NT2/D1 (cell line): ENCODE measurements at regions not wholly inside any gene's neighbourhood (a gene's known extent, or its start where the extent isn't known, plus 50 kb on each side); places are given as distances from the start of the nearest gene placed in this dataset.
"Not testable (repeated sequence)": the region's sequence is repeated elsewhere in the genome, so short reads cannot be mapped to it uniquely, and the experiment has no call there.

ENCODE experiments used
- DNase-seq: peaks from one replicate; pipeline ENCODE4 v3.0.0-alpha.2; 2011; ENCODE audit warnings: low read depth, low spot score
- H3K27me3 ChIP-seq: 2 replicates; pipeline ENCODE4 v1.6.0; 2011; ENCODE audit warnings: mild to moderate bottlenecking; ENCODE audit not compliant: insufficient read length, insufficient read depth
- H3K36me3 ChIP-seq: 2 replicates; pipeline ENCODE4 v1.6.1; 2011; ENCODE audit warnings: mild to moderate bottlenecking, low read length, mixed read lengths; ENCODE audit not compliant: insufficient read depth, insufficient read length
- H3K4me1 ChIP-seq: 2 replicates; pipeline ENCODE4 v1.5.1; 2011; ENCODE audit not compliant: insufficient read depth, insufficient read length
- H3K4me3 ChIP-seq: 2 replicates; pipeline ENCODE4 v1.5.1; 2011; ENCODE audit warnings: low read depth; ENCODE audit not compliant: insufficient read length
- H3K9ac ChIP-seq: 2 replicates; pipeline ENCODE4 v1.6.0; 2011; ENCODE audit warnings: low read depth; ENCODE audit not compliant: insufficient read length
- H3K9me3 ChIP-seq: 2 replicates; pipeline ENCODE4 v1.5.1; 2011; ENCODE audit warnings: mild to moderate bottlenecking, low read length; ENCODE audit not compliant: insufficient read depth
- SUZ12 ChIP-seq: IDR thresholded peaks from 2 replicates; pipeline ENCODE4 v1.6.1; 2011; ENCODE audit not compliant: insufficient read length, insufficient read depth; ENCODE audit errors: extremely low read depth
- YY1 ChIP-seq: IDR thresholded peaks from 2 replicates; pipeline ENCODE4 v1.6.1; 2011; ENCODE audit not compliant: insufficient read length, insufficient read depth
- ZNF274 ChIP-seq: IDR thresholded peaks from 2 replicates; pipeline ENCODE4 v1.6.1; 2011; ENCODE audit warnings: mild to moderate bottlenecking, low read depth, low read length

DNA sequence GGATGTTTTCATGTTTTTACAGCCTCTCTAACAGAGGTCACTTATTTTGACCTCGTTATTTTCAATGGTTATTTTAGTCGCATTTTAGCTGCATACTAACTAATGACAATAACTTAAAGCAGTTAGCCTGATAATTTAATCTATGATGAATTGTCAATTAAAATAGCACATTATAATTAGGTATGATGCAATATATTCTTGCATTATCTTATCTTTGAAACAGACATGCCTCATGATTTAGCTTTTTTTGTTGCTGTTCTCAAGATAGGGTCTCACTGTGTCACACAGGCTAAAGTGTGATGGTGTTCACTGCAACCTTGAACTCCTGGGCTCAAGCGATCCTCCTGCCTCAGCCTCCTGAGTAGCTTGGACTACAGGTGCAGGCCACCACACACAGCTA, 126.4 kb downstream of the KBTBD2 start:
- no peaks in the 10 kb centered on the region; the same call in 1 of the 2 replicates for H3K9me3 ChIP-seq
- no peak overlapping the region for H3K9ac ChIP-seq
- no peak for DNase-seq
- no peaks in the 10 kb centered on the region for H3K27me3 ChIP-seq
- TF ChIP-seq ZNF274 = no peak
- no peak for TF ChIP-seq SUZ12
- no peak for TF ChIP-seq YY1
- H3K36me3 ChIP-seq = no peaks in the 10 kb centered on the region
- no peaks in the 10 kb centered on the region for H3K4me1 ChIP-seq
- no peak overlapping the region for H3K4me3 ChIP-seq

DNA sequence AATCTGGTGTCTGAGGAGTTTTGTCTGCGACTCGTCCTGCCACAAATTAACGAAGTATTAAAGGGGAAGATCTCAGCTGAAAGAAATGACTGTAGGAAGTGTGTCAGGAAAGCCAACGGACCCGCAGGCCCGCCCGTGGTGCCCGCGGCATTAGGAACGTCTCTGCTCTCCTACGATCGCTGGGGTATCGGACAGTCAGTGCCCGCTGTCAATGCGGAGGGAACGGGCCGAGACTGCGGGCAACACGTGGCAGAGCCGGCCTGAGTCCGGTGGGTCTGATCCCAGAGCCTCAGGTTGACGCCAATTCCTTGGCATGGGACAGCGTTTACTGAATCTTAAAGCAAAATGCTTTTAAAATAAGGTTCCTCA, 128.7 kb downstream of the KBTBD2 start:
- DNase-seq = no peak
- Histone ChIP-seq H3K4me3 (no peak overlapping the region), H3K36me3 (no peaks in the 10 kb centered on the region), H3K4me1 (no peaks in the 10 kb centered on the region), H3K27me3 (no peaks in the 10 kb centered on the region), H3K9ac (no peak overlapping the region), H3K9me3 (no peaks in the 10 kb centered on the region)
- TF ChIP-seq ZNF274 = no peak
- TF ChIP-seq SUZ12 = no peak
- TF ChIP-seq YY1 = no peak

DNA sequence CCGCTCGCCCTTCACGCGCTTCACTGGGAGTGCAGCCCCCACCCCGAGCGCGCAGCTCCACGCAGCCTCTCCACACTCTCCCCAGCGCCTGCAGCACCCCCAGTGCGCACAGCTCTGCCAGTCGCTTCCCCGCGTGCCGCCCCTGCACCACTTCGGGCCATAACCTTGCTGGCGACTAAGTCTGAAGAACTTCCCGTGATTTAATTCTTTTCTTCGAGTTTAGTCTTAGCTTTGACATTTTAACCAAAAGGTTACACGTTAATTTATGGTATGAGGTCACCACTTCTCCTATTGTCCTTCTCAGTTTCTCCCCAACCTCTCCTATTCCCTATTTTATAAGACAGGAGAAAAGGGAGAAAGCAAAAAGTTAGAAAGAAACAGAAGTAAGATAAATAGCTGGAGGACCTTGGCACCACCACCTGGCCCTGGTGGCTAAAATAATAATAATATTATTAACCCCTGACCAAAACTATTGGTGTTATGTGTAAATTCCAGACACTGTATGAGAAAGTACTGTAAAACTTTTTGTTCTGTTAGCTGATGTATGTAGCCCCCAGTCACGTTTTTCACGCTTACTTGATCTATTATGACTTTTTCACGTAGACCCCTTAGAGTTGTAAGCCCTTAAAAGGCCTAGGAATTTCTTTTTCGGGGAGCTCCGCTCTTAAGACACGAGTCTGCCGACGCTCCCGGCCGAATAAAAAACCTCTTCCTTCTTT, 129.2 kb downstream of the KBTBD2 start:
- H3K9ac ChIP-seq, H3K27me3 ChIP-seq, DNase-seq, H3K36me3 ChIP-seq, H3K4me3 ChIP-seq, H3K9me3 ChIP-seq, H3K4me1 ChIP-seq: not testable (repeated sequence)

DNA sequence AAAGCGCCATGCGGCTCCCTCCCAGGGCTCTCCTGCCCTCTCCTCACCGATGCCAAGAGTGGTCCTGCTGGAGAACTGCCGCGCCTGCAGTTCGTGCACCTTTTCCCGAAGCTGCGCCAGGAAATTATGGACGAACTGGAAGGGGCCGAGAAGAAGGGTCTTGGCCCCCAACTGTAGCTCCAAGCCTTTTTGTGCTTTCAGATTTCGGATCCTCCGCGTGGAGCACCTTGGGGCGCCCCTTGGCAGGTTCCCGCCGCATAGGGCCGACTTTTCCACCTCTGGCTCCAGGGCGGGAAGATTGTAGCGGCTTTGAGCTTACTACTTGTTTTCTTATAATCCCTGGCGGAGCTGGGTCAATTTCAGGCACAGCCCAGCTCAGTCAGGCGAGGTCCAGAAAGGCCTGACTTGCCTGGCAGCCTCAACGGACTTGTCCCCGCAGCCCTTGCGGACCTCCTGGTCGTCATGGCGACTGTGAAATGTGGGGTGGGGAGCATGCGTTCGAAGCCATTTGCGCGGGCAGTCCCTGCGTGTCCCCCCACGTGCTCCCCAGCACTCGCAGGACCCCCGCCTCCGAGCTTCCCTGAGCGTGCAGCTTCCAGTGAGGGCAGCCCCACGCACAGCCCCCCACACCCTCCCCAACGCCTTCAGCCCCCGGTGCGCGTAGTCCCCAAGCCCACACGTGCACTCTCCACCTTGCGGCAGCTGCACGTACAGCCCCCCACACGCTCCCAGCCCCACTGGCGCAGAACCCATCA, 129.9 kb downstream of the KBTBD2 start:
- Histone ChIP-seq H3K4me1 (no peaks in the 10 kb centered on the region), H3K9me3 (no peaks in the 10 kb centered on the region), H3K36me3 (no peaks in the 10 kb centered on the region), H3K9ac (no peak overlapping the region), H3K4me3 (no peak overlapping the region), H3K27me3 (no peaks in the 10 kb centered on the region)
- TF ChIP-seq YY1 = no peak
- no peak for TF ChIP-seq ZNF274
- TF ChIP-seq SUZ12 = no peak
- DNase-seq = no peak

DNA sequence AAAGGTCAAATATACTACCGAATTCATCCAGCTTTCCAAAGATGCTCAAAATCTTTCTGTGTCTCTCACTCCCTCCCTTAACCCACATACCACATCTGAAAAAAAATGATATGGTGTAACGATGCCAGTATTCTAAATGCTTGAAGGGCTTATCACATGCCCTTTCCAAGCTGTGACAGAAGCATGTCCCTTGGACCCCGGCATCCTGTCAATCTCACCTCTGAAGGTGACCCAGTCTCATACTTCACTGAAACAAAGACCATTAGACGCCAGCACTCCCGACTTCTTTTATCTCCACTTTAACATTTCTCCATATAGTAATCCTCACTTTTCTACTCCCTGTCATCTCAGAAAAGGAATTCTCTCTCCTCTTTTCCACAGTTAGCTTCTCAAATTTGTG, 130.8 kb downstream of the KBTBD2 start:
- not testable (repeated sequence) for H3K4me1 ChIP-seq, H3K27me3 ChIP-seq, H3K4me3 ChIP-seq, H3K9ac ChIP-seq, H3K9me3 ChIP-seq, H3K36me3 ChIP-seq, DNase-seq

DNA sequence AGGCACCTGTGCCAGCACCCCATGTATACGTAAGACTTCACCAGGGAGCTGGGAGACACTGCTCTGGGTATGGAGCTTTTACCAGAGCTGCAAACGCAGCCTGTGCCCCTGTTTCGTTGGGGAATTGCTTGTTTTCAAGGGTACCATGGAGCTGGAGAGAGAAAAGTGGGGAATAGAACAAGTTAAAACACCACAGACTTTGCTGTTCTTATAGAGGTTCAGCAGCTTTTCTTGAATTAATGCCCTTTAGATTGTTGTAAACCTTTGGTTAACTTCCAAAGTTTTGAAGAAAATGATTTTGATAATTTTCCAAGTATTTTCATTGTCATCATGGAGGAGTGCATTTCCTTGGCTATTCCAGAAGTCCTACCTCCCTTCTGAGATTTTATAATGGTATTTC, 131.7 kb downstream of the KBTBD2 start:
- not testable (repeated sequence) for H3K4me3 ChIP-seq, DNase-seq, H3K9me3 ChIP-seq, H3K27me3 ChIP-seq, H3K36me3 ChIP-seq, H3K9ac ChIP-seq, H3K4me1 ChIP-seq

DNA sequence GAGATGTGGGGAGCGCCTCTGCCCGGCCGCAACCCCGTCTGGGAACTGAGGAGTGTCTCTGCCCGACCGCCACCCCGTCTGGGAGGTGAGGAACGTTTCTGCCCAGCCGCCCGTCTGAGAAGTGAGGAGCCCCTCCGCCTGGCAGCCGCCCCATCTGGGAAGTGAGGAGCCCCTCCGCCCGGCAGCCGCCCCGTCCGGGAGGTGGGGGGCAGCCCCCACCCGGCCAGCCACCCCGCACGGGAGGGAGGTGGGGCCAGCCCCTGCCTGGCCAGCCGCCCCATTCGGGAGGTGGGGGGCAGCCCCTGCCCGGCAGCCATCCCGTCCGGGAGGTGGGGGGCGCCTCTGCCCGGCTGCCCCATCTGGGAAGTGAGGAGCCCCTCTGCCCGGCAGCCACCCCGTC, 137.7 kb downstream of the KBTBD2 start:
- H3K4me1 ChIP-seq, H3K9ac ChIP-seq, H3K9me3 ChIP-seq, H3K36me3 ChIP-seq, H3K4me3 ChIP-seq, H3K27me3 ChIP-seq, DNase-seq: not testable (repeated sequence)

DNA sequence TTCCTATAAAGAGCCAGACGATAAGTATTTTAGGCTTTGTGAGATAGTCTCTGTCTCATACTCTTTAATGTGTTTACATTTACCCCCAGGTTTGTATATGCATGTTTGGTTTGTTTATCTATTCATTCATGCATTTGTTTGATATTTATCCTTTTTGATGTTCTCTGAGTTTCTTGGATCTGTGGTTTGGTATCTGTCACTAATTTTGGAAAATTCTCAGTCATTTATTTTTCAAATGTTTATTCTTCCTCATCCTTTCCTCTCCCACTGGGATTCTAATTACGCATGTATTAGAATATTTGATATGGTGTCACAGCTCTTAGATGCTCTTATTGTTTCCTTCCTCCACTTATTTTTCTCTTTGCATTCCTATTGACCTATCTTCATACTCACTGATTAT, 143.2 kb downstream of the KBTBD2 start:
- DNase-seq, H3K9me3 ChIP-seq, H3K9ac ChIP-seq, H3K36me3 ChIP-seq, H3K4me1 ChIP-seq, H3K4me3 ChIP-seq, H3K27me3 ChIP-seq: not testable (repeated sequence)

DNA sequence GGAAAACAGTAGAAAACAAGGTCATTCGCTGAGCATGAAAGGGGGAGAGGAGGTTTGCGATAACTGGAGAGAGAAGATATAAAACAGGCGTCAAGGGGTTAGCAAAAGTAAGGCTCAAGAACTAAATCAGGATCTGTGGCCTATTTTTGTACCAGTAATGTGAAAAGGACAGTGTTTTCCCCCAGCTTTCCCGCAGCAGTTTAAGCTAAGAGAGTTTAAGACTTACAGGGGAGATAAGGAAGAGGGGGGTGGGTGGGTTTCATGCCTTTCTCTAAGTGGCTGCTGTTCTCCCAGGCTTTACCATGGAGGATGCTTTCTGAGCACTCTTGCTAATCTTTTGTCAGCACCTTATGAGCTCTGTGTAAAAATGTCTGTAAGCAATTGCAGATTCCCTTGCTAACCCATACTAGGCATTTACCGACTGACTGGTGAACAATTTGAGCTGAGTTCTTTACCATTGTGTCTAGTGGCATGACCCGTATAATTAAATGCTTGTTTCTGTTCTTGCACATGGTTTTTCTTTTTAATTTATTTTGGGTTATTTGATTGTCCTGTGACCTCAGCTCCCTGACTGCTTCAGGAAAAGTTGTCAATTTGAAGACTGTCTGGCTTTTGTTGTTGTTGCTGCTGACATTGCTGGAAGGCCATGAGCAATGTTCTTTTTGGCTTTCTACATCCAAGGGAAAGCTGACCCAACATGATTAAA, 144.0 kb downstream of the KBTBD2 start:
- not testable (repeated sequence) for H3K36me3 ChIP-seq, H3K4me1 ChIP-seq, DNase-seq, H3K9ac ChIP-seq, H3K4me3 ChIP-seq, H3K27me3 ChIP-seq, H3K9me3 ChIP-seq

DNA sequence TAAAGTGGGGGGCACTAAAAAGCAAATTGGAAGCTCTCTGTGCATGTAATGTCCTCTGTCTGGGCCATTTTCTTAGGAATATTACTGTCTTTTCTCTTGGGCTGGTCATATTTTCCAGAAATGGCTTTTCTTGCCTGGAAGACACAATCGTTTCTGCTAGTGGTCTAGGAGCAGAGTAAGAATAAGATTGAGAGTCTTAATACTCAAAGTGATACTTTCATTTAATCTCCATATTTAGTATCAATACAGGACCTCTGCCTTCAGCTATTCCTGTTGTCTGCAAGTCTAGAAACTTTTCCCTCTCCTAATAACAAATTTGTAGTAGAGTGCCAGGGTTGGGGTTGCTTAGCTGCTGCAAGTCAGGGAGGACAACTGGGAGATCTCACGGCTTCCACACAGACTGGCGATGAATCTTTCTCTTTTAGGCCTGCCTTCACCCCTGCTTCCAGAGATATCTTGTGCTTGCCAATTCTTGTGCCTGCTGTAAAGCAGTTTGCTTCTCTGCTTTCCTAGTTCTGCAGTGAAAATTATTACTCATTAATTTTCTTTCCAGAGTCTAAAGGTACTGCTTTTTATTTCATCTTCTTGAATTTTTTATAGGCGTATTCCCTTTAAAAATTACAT, 149.6 kb downstream of the KBTBD2 start:
- not testable (repeated sequence) for H3K4me3 ChIP-seq, H3K9ac ChIP-seq

More for the DNA sequence above, 149.6 kb downstream of the KBTBD2 start:
- not testable (repeated sequence) for DNase-seq, H3K4me1 ChIP-seq, H3K27me3 ChIP-seq, H3K9me3 ChIP-seq, H3K36me3 ChIP-seq
